ENCODE measurements at regions not wholly inside any gene's neighbourhood (a gene's known extent, or its start where the extent isn't known, plus 50 kb on each side); places are given as distances from the start of the nearest gene placed in this dataset.

DNA sequence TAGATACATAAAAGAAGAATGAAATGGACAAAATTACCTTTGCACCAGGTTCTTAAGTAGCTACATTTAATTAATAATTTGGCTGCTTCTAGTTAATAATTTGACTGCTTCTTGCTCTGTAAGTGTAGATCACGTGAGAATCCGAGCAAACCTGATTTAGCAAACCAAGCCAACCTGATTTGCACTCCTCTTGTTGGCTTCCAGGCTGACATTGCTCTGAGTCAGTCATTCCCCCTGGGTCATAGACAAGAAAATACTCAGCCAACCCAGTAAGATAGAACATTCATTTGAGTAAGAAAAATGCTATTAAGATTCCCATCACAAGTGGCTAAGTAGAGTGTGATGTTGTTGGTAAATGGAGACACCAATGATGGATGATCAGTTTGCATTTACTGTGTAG, 304.1 kb downstream of the C11orf87 start:
- DNase-seq (ENCODE audit: low read depth) = no peak
- in situ Hi-C loops (cut with HindIII; ENCODE audit: low pct_unique_long_range_greater_than_20kb, low sequenced_read_pairs) = no loop called here

DNA sequence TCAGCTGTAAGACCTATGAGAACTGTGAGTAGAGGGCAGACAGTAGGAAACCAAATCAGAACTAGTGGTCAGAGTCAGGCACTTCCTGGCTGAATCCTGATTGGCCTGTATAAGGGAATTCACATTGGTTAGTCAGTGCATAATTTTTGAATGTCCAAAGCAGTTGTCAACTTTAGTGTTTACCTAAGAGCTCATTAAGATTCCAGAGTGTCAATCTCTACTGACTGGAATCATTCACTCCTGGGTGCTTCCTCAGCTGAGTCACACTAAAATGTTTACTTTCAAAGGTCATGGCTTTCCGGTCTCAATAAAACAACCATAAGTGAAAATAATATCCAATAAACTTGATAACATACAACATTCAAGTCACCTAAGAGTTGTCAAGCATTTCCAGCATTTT, 306.1 kb downstream of the C11orf87 start:
- DNase-seq (ENCODE audit: low read depth) = peak; percentile 71
- in situ Hi-C loops (cut with HindIII; ENCODE audit: low pct_unique_long_range_greater_than_20kb, low sequenced_read_pairs) = no loop called here

DNA sequence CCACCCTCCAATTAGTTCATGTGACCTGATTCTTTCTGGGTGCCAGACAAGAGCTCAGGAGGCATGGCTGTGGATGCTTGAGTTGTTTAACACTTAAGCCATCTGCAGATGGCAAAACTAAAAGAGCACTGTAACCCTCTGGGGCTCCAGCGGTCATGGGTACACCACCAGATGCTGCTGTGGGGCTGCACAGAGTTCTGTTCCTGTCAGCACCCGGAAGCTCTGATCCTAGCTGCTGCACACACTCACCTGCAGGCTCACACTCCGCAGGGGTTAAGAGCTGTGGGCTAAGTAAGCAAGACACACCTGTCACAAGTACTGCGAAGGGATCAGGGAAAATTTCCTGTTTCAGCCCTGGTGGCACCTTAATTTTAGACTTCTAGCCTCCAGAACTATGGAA, 307.8 kb downstream of the C11orf87 start:
- DNase-seq (ENCODE audit: low read depth) = no peak
- in situ Hi-C loops (cut with HindIII; ENCODE audit: low pct_unique_long_range_greater_than_20kb, low sequenced_read_pairs) = no loop called here

DNA sequence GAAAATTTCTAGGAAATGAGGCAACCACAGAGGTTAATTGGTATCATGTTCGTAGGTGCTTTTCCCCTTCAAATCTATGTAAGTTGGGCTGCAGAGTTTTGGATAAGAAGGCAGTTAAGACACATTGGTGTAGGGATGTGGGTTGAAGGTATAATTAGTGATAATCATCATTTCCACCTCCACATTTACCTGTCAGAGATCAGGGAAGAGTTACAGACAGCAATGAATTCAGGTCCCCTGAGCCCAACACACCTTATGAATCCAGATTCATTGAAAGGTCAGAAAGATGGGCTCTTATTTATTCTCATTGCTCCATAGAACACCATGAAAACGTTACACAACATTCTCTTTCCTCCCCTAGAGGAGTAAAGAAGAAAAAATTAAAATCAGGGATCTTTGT, 308.7 kb downstream of the C11orf87 start:
- in situ Hi-C loops (cut with HindIII; ENCODE audit: low pct_unique_long_range_greater_than_20kb, low sequenced_read_pairs) = no loop called here
- no peak for DNase-seq (ENCODE audit: low read depth)

DNA sequence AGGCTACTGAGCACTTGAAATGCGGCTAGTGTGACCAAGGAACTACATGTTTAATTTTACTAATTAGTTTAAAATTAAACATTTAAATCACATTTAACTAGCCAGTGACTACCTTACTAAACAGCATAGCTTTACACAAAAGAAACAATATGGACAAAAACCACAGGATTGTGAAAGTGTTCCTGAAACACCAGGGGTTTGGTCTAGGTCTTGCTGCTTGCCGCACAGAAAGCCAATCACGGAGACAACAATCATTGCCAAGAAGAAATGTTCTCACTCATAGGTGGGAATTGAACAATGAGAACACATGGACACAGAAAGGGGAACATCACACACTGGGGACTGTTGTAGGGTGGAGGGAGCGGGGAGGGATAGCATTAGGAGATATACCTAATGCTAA, 309.5 kb downstream of the C11orf87 start:
- no peak for DNase-seq (ENCODE audit: low read depth)
- in situ Hi-C loops (cut with HindIII; ENCODE audit: low pct_unique_long_range_greater_than_20kb, low sequenced_read_pairs) = no loop called here

DNA sequence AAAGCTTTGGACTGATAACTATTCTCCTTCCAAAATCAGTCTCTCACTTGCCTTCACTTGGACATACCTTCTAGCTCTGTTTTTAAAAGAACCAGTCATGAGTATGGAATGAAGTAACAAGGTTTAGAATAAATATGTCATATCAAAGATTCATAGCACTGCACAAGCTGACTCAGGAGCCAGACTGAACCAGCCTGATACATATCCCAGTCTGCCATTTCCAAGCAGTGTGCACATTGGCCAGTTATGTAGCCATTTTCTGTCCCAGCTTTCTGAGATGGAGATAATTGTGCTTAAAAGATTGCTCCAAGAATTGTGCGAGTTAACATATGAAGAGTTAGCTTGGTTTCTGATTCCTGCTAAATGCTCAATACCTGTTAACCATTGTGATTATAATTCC, 311.3 kb downstream of the C11orf87 start:
- no peak for DNase-seq (ENCODE audit: low read depth)
- in situ Hi-C loops (cut with HindIII; ENCODE audit: low pct_unique_long_range_greater_than_20kb, low sequenced_read_pairs) = no loop called here

DNA sequence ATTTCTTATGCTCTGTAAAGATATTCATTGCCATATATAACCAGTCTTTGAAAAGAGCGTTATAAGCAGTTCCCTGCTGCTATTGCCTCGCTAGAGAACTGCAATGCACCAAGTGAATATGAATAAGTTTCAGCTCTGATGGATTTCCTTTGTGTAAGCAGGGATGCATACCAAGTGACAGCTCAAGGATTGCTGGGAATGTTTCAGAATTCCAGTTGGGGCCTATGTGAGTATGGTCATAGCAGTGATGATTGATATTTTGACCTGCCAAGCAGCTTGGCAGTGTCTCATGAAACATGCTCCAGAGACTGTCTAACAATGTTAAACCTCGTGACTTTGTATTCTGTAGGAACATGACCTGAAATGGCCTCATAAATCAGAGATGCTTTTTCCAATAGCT, 312.6 kb downstream of the C11orf87 start:
- in situ Hi-C loops (cut with HindIII; ENCODE audit: low pct_unique_long_range_greater_than_20kb, low sequenced_read_pairs) = no loop called here
- DNase-seq (ENCODE audit: low read depth) = no peak

DNA sequence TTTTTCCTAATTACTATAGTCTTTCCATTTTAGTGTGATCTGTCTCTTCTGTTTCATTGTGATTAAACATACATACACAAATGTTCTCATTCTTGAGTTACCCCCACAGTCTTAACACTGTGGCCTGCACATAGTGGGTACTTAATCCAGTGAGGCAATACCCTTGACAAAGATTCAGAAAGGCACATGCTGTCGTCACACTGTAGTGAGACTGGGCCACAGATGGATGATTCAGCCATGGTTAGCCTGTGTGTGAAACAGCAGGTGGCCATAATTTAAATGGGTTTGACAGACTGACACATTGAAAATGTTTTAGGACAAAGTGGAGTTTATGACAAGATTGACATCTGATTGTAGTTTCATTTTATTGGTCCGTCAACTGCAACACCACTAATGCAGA, 313.1 kb downstream of the C11orf87 start:
- in situ Hi-C loops (cut with HindIII; ENCODE audit: low pct_unique_long_range_greater_than_20kb, low sequenced_read_pairs) = no loop called here
- no peak for DNase-seq (ENCODE audit: low read depth)

DNA sequence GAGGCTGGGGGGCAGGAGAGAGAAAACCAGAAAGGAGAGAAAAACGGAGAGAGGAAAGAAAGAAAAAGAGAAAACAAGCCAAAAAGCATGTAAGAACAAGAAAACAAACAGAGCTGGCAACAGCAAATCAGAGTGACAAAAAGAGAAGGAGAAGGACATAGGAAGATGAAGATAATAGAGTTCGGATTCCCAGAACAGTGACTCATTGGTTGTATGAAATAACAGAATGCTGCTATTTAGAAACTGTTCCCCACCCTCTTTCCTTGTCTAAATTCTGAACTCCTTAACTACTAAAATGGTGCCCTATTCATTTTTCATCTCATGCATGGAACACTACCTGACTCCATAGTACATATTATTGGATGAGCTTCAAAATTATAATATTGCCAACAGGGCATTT, 317.4 kb downstream of the C11orf87 start:
- DNase-seq (ENCODE audit: low read depth) = no peak
- in situ Hi-C loops (cut with HindIII; ENCODE audit: low pct_unique_long_range_greater_than_20kb, low sequenced_read_pairs) = no loop called here

DNA sequence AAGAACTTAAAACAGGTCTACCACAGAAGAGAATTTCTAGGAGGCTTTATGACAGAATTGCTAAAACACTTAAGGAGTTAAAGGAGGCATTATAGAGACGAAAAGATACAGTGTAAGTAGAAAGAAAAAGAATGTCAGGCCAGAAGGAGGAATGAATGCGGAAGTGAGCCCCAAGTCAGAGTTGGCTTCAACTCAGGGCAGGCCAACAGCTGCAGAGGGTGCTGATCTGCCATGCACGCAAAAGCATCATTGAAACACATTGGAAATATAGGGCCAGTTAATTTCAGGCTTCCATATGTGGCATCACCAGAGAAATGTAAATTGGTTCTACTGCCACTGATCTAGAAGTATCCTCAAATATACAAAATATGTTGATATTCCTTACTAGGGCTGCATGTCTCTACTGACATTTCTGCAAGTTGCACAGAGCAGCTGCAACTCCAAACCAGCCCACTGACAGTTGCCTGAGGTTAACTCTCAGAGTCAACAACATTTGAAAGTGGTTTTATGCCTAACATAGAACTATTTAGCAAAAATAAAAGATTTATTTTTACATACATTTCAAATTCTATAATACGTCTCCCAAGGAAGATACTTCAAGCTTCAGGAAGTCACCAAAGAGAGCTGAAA, 324.1 kb downstream of the C11orf87 start:
- in situ Hi-C loops (cut with HindIII; ENCODE audit: low pct_unique_long_range_greater_than_20kb, low sequenced_read_pairs) = no loop called here
- no peak for DNase-seq (ENCODE audit: low read depth)

DNA sequence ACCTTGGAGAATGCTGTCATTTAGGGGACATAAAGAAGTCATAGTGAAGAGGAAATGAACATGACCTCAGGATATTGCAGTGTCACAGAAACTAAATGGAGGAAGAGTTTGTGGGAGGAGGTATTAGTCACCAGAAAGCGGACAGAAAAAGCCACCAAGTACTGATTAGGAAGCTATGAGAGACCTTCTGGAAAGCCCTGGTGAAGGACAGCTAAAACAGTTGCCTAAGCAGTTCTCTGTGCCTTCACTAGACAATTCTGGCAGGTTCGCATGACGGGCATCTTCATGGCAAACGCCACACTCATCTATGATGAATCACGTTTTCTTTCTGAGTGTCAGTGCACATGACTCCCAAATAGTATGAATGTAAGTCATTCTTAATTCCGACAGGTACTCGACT, 325.8 kb downstream of the C11orf87 start:
- in situ Hi-C loops (cut with HindIII; ENCODE audit: low pct_unique_long_range_greater_than_20kb, low sequenced_read_pairs) = no loop called here

DNA sequence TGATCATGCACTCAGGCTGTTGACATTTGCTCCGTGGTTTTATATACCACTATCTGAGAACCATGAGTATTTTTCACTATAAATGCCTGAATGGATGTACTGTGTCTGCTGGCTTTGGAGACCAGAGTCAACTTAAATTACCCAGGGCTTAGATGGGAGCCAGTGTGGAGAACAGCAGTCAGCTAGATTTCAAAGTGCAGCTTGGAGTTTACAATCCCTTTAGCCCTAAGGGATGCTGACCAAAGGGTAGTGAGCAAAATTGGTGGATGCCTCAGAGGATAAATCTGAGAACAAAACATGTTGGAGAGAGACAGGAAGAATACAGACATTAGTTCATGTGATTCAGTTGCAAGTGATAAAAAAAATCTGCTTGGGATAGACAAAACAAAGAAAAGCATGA, 327.5 kb downstream of the C11orf87 start:
- DNase-seq (ENCODE audit: low read depth) = no peak
- in situ Hi-C loops (cut with HindIII; ENCODE audit: low pct_unique_long_range_greater_than_20kb, low sequenced_read_pairs) = no loop called here

More for the DNA sequence above, 325.8 kb downstream of the C11orf87 start:
- DNase-seq (ENCODE audit: low read depth) = no peak

DNA sequence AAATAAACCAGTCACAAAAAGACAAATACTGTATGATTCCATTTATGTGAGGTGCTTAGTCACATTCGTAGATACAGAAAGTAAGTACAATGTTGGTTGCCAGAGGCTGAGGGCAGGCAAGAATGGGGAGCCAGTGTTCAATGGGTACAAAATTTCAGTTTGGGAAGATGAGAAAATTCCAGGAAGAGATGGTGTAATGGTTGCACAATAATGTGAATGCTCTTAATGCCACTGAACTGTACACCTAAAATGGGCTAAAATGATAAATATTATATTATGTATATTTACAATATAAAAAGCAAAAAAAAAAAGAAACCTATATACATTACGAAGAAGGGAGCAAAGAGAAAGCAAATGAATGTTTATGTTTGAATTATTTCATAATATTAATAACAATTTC, 329.0 kb downstream of the C11orf87 start:
- in situ Hi-C loops (cut with HindIII; ENCODE audit: low pct_unique_long_range_greater_than_20kb, low sequenced_read_pairs) = no loop called here
- DNase-seq (ENCODE audit: low read depth) = no peak

DNA sequence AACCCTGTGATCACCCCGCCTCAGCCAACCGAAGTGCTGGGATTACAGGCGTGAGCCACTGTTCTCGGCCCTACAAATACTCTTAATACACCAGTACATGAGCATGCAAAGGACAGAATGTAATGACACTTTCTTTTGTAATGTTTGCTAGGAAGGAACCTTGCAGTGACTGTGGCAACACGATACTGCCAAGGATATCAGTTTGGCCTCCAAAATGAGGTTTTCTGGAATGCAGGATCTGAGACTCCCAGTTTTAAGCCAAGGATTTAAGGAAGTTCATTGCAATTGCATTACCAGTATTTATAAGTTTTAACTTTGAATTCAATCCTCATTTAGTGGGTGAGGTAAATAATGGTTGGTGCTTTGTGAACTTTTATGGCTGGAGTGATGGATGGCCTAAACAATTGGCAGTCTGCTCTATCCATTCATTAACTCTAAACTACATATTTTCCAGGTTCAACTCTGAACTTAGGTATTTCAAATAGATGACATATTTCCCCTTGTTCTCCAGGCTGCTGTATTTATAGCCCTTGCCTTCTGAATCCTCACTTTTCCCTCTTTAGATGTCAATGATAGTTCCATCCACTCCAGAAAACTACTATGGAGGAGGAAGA, 330.3 kb downstream of the C11orf87 start:
- DNase-seq (ENCODE audit: low read depth) = no peak
- in situ Hi-C loops (cut with HindIII; ENCODE audit: low pct_unique_long_range_greater_than_20kb, low sequenced_read_pairs) = no loop called here

DNA sequence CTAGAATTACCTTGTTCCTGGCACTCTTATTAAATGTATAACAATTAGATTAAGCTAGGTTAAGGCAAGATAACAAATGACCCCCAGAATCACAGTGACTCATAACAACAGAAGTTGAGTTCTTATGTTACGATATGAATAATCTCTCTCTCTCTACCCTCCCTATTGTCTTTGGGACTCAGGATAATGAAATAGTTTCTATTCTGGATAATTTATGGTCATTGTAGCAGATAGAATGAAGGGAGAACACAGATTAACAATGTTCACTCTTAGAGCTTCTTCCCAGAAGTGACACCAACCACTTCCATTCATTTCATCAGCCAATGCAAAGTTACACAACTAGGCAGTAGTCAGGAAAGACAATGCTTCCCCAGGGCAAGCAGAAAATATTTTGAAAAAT, 334.5 kb downstream of the C11orf87 start:
- in situ Hi-C loops (cut with HindIII; ENCODE audit: low pct_unique_long_range_greater_than_20kb, low sequenced_read_pairs) = no loop called here
- no peak for DNase-seq (ENCODE audit: low read depth)

DNA sequence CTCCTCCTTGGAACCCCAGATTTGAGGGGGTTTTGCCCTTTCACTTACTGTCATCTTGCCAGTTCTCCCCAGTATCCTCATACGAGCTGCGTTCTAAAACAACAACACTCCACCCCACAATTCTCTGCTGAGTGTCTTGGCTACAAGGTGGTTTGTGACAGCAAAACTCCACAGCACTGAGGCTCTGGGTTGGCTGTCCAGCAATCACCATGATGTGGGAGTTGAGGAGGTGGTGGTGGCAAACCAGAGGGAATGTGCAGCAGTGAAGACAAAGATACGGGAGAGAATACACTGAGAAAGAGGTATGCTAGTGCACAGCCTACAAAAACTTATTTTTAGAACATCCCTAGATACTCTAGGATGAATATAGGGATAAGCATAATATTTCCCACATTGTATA, 335.0 kb downstream of the C11orf87 start:
- DNase-seq (ENCODE audit: low read depth) = no peak
- in situ Hi-C loops (cut with HindIII; ENCODE audit: low pct_unique_long_range_greater_than_20kb, low sequenced_read_pairs) = no loop called here

DNA sequence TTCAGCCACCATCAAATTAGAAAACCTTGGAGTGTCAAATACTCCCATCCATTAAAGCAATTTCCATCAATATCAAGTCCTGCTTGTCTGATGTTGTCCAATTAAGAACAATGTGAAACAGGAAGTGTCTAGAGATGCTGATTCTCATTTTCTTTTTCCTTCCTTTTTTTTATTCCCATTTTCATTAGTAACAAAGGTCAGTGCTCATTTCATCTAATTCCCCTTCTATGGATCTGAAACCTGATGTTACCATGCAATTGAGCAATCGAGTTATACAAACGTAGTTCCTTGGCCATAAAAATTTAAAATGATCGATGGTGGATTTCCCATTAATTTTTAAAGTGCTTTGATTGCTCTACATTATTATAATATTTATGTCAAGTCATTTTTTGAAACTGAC, 330.6 kb upstream of the ZC3H12C start:
- in situ Hi-C loops (cut with HindIII; ENCODE audit: low pct_unique_long_range_greater_than_20kb, low sequenced_read_pairs) = no loop called here
- no peak for DNase-seq (ENCODE audit: low read depth)

DNA sequence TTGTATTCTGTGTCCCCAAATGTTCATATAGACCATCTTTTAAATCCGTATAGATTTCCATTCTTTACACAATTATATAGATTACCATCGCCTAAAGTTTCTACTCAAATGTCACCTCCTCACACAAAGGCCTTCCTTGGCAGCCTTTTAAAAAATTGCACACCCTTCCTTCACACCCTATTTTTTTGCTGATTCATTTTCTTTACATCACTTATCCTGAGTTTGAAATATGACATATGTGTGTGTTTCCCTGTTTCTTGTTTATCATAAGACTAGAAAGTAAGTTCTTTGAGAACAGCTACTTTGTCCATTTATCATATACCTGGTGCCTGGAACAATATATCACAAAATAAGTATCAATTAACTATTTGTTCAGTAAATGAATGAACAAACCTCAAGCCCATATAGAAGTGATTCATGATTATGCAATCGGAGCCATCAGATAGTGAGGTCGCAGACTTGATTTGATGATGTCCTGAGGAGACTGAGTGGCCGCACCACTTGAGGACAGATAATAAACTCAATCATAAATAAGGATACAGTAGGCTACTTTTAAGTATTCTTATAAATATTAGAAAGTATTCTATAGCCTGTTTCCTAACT, 327.4 kb upstream of the ZC3H12C start:
- in situ Hi-C loops (cut with HindIII; ENCODE audit: low pct_unique_long_range_greater_than_20kb, low sequenced_read_pairs) = no loop called here
- DNase-seq (ENCODE audit: low read depth) = no peak

DNA sequence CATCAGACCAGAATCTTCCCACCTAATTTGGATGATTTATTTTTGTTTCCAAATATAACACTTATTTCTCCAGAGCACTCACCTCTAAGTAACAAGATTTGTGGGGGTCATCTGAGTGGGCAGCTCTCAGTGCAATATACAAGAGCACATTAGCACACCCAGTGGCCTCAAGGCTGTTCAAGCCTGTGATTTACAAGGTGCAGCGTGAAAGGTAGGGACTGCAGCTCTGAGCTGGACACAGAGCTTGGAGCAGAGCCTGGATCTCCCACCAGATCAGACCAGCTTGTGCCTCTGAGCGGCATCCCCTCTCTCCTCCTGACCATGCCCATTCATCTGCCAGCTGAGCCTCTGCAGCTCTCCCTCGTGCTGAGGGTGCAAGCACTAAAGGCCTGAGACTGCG, 323.3 kb upstream of the ZC3H12C start:
- DNase-seq (ENCODE audit: low read depth) = no peak
- in situ Hi-C loops (cut with HindIII; ENCODE audit: low pct_unique_long_range_greater_than_20kb, low sequenced_read_pairs) = no loop called here

DNA sequence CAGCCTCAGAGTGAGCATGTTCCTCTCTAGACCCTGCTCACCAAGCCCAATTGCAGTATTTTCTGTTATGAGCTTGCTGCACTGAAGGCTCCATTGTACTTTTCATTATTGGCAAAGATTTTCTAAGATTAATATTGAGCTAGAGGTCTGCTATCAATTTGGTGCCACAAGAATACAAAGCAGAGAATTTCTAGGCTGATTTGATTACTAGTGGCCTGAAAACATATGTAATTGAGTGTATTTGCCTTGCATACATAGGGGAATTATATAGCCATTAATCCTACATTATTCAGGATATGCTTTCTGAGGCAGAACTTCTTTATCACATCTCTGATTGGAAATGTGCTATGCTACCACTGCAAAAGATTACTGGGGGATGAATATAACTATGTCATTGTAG, 322.9 kb upstream of the ZC3H12C start:
- no peak for DNase-seq (ENCODE audit: low read depth)
- in situ Hi-C loops (cut with HindIII; ENCODE audit: low pct_unique_long_range_greater_than_20kb, low sequenced_read_pairs) = no loop called here
